ENCODE measurements at regions not wholly inside any gene's neighbourhood (a gene's known extent, or its start where the extent isn't known, plus 50 kb on each side); places are given as distances from the start of the nearest gene placed in this dataset.
"Not testable (repeated sequence)": the region's sequence is repeated elsewhere in the genome, so short reads cannot be mapped to it uniquely, and the experiment has no call there.

GRCh38 chr11:116061322-116061721, 557.1 kb upstream of the CADM1 start:
- no peak for DNase-seq

DNA sequence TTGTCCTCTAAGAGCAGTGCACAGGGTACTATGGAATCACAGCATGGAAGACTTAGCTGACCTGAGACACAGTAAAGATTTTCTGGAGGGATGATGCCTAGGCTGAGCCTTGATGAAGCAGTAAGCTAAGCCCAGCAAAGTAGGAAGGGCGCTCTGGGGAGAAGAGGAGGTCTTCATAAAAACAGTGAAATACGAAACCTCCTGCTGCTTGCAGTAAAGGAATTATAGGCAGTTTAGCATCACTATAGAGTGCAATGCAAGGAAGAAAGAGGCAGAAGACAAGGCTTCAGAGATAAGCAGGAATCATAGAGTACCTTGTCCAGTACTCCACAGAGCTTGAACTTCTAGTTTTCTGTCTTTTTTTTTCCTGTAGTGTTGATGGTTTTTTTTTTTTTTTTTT, 555.7 kb upstream of the CADM1 start:
- DNase-seq = no peak

DNA sequence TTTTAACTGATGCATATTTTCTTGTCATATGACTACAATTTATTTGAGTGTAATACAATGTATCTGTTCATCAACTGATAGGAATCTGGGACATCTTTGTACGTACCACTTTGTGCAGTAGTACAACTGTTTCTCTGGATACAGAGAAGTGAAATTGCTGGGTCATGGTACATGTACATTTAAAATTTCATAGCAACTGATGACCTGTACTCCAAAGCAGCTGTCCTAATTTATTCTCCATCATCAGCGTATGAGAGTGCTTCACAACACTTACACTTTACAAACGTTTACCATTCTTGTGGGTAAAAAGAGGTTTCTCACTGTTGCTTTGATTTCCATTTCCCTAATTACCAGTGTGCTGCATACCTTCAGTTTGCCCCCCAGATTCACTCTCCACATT, 552.8 kb upstream of the CADM1 start:
- DNase-seq = no peak

- no peak for DNase-seq
Measured at GRCh38 chr11:116055064-116055463, 550.8 kb upstream of the CADM1 start.

DNA sequence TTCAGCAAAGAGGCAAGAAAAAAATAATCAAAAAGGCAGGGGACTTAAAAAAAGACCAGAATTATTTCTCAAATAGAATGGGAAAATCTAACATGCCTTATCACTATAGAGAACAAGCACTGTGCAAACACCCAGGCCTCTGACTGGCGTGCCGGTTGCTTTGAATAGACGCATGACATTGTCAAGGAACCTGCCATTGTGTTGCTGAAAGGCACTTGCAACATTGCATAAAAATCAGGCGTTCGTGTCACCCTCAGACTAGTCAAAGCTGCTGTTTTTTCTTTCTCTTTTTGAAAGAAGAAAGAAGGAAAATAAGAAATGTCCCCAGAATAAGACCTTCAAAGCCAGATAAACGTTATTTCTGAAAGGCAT, 549.3 kb upstream of the CADM1 start:
- DNase-seq = no peak

DNA sequence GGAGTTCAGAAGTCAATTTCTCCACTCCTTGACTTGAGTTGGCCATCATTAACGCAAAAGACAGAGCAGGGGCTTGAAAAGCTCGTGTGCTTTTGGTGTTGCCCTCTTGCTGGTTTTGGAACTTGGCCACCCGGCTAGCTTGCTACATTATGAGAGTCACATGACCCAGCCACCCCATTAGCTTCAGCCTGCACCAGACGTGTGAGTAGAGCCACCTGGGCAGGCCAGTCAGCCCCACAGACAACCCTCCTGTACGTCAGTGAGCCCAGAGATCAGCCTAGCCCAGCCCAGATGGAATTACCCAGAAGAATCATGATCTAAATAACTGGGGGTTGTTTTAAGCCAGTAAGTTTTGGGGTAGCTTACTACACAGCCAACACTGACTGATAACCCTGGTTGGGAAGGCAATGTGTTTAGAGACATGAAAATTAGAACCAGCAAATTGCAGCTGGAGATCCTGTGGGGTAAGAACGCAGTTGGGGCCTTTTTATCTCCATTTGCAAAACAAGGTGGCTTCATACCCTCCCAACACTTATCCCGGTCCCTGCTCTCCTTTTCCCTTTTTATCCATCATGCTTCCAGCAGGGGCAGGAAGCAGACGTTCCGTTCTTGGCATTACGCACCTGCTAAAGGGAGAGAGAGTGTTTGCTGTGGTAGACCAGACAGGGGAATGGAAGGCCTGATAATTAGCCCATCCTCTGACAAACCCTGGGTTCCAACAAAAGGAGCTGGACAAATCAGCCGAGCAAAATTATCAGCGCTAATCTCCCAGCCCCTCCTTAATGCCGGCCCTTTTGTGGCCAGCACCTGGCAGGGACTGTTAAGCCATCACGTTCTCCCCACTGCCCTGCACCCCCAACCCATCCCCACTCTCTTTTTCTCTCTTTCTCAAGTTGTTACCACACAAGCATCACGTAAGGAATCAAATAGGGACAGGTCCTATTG, 548.7 kb upstream of the CADM1 start:
- DNase-seq = no peak

- DNase-seq = no peak
Measured at GRCh38 chr11:116051494-116051893, 547.3 kb upstream of the CADM1 start.

- no peak for DNase-seq
Measured at GRCh38 chr11:116049383-116049782, 545.2 kb upstream of the CADM1 start.

- DNase-seq = no peak
Measured at GRCh38 chr11:116046127-116046526, 541.9 kb upstream of the CADM1 start.

DNA sequence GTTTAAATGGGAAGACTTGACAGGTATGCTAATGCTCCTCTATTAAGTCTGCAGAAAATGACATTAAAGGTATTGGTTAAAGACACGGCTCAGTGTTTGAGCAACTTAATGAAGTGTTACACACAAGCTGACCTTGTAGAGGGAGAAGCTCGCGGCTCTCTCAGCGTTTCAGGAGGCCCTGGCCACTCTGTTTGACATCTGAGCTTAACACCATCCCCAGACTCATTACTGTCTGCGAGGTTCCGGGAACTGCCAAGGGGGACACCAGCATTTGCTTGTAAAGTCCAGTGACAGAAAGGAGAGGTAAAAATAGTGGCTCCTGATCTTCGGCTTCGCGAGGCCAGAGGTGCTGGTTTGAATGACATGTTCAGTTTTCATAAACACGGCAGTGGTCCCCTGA, 540.7 kb upstream of the CADM1 start:
- no peak for DNase-seq

DNA sequence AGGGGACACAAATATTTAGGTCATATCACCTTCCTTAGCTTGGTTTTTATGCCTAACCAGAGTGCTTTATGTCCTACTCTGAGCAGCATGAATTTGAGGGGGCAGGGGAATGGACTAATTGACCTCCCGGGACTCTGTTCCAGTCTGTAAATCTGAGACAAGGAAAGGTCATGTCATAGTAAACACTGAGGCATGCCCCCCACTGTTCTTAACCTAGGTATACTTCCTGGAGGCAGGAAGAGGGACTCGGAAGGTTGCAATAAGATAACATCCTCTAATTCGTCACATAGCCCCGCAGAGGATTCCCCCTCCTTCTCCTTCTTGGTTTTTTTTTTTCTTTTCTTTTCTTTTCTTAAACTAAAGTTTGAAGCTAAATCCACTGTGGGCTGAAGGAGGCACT, 540.3 kb upstream of the CADM1 start:
- no peak for DNase-seq

- no peak for DNase-seq
Measured at GRCh38 chr11:116043857-116044256, 539.6 kb upstream of the CADM1 start.

GRCh38 chr11:116043059-116043458, 538.8 kb upstream of the CADM1 start:
- DNase-seq = not testable (repeated sequence)

- DNase-seq = no peak
Measured at GRCh38 chr11:116042146-116042545, 537.9 kb upstream of the CADM1 start.

- DNase-seq = no peak
Measured at GRCh38 chr11:116037861-116038260, 533.6 kb upstream of the CADM1 start.

DNA sequence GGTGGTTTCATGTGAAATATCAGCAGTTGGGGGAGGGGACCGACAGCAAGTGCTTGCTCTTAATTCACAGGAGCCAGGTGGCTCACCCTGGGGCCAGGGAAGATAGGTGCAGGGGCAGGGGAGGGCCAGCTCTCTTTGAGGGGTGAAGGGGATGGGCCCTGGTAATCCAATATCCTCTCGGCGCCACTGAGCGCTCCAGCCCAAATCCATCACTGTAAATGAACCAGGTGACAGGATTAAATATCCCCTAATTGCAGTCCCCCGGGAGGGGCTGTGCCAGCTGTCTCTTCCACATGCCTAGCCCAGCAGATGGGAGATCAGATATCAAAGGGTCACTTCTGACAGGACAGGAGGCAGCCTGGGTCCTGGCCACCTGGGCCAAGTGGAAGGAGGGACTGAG, 531.8 kb upstream of the CADM1 start:
- DNase-seq = no peak

DNA sequence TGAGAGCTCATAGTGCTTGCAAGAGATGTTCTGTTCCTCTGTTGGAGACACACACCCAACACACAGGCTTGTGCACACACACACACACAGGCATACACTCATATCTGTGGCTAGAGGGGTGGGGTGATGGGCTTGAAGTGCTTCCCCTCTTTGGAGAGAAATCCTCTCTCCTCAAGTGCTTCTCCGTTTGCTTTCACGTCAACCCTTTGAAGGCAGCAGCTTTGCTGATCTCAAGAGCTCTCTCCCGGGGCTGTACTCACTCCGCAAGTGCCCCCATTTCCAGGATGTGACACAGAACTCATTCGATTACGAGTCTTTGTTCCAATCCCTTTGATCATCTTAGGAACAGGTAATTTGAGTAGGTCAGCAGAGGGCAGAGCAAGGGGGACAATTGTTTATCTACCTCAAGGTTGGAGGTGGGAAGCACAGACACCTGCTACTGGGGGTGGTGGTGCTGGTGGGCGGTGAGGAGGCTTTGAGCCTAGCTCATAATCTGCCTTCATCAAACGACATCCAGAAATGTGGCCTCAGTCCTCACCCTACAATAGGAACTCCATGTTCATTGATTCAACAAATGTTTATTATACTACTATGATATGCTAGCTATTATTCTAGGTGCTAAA, 529.8 kb upstream of the CADM1 start:
- no peak for DNase-seq

DNA sequence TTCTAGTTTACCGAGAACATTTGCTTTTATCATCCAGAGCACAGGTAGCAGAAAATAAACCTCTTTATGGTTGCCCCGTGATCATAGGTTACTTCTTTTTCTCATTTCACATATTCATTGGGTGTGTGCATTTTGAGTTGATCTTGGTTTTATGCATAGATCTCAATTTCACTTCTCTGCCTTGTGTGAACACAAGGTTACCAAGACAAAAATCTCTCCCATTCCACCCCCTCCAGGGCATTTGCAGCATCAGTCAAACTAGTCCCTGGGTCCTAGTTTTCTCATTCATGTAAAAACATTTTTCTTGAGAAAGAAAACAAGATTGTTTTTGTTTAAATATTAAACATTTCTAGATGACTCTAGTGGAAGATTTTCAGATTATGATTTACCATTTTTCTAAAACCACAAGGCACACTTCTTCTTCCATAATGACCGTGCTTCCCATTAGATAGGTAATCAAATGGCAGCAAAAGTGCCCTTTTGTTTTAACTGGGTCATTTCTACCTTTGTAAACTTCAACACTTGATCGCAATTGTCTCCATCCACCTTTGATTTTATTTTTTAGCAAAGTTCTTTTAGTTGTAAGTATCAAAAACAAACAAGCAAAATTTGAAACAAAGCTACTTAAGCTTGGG, 526.6 kb upstream of the CADM1 start:
- DNase-seq = no peak

DNA sequence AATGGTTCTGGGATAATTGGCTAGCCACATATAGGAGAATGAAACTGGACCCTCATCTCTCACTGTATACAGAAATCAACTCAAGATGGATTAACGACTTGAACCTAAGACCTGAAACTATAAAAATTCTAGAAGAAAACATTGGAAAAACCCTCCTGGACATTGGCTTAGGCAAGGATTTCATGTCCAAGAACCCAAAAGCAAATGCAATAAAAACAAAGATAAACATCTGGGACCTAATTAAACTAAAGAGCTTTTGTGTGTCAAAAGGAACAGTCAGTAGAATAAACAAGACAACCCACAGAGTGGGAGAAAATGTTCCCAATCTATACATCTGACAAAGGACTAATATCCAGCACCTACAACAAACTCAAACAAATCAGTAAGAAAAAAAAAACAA, 524.3 kb upstream of the CADM1 start:
- not testable (repeated sequence) for DNase-seq

DNA sequence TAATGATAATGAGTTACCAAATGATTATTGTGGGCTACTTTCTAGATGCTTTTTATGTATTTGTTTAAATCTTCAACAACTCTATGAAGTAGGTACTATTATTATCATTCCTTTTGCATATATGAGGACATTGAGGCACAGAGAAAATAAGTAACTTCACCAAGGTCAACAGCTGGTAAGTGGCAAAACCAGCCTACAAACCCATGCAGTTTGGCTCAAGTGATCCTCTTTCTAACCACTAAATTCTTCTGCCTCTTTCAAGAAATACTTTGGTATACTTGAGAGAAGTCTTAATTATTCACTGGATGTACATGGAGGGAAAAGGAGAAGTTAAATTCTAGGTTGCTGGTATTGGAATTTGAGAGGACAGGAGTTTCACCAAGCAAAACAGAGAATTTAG, 495.2 kb upstream of the CADM1 start:
- DNase-seq = no peak

- DNase-seq = no peak
Measured at GRCh38 chr11:115996808-115997188, 492.6 kb upstream of the CADM1 start.

DNA sequence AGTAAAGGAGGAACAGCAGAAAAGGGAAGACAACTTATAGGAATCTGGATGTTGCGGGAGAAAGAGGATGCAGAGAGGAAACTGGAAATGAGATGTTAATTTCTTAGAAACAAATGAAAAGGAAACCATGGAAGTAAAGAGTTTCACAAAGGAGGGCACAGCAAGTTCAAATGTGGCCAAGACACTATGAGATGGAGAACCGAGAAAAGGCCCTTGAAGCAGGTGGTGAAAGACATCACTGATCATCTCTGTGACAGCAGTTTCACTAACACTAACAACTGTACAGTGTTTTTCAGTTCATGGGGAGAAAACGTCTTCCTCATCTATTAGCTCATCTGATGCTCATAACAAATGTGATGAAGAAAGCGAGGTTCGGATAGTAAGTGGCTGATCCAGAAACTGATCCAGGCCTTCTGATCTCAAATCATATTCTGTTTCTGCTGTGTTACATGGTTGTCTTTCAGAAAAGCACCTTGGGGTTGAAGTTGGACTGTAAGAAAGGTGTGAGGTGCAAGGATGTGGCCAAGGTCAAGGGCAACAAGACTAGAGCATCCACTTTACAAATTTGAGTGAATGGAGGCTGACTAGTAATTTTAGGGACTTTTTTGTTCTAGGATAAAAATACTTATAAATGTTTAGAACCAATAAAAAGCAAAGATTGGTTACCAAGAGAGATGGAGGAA, 492.1 kb upstream of the CADM1 start:
- no peak for DNase-seq

DNA sequence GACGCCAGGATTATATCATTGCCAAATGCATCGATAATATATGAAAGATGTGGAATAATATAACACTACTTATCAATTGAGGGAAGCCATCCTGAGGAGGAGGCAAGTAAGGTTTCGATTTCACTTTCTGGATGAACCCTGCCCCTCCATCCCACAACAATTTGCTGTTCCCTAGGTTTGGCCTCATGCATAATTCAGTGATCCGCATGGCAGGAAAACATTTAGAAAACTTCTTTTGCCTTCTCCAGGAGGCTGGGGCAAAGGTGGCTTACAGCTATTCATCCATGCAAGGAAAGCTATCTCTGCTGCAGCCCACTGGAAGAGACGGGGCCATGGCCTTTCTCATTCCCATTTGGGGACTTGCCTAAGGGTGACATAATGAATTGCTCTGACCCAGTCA, 489.4 kb upstream of the CADM1 start:
- DNase-seq = no peak

Data from AML-193 (cell line).